ENCODE measurements at regions not wholly inside any gene's neighbourhood (a gene's known extent, or its start where the extent isn't known, plus 50 kb on each side); places are given as distances from the start of the nearest gene placed in this dataset.

GRCh38 chr3:26308454-26308853, 314.1 kb upstream of the LRRC3B start:
- TF ChIP-seq EZH2 (IDR thresholded peaks at IDR 0.05; ENCODE audit: insufficient read depth, low read length) (no peak), CTCF (IDR thresholded peaks at IDR 0.05; ENCODE audit: insufficient read depth, low read depth, low read length) (no peak)

Data from astrocyte (in vitro differentiated cells and primary cell).